NB4 (cell line): ENCODE measurements at regions not wholly inside any gene's neighbourhood (a gene's known extent, or its start where the extent isn't known, plus 50 kb on each side); places are given as distances from the start of the nearest gene placed in this dataset.

ENCODE experiments used
- DNase-seq: peaks from one replicate; pipeline ENCODE4 v3.0.0; 2010; ENCODE audit warnings: low read depth
- H3K4me3 ChIP-seq: one replicate; pipeline ENCODE4 v1.5.1; 2011; ENCODE audit warnings: mild to moderate bottlenecking, low read depth, low read length, moderate library complexity
- CTCF ChIP-seq: IDR thresholded peaks from one replicate; pipeline ENCODE4 v1.5.1; 2012; ENCODE audit warnings: low read depth, low read length
- MAX ChIP-seq: IDR thresholded peaks from 2 replicates; pipeline ENCODE4 v1.6.1; 2011; ENCODE audit warnings: low read depth, low read length
- MYC ChIP-seq: IDR thresholded peaks from 2 replicates; pipeline ENCODE4 v1.6.1; 2011; ENCODE audit warnings: low read depth, low read length
- POLR2A ChIP-seq: IDR thresholded peaks from 2 replicates; pipeline ENCODE4 v1.6.1; 2011; ENCODE audit warnings: mild to moderate bottlenecking; ENCODE audit not compliant: insufficient read length; ENCODE audit errors: extremely low read depth

- no peak for DNase-seq
- no peak overlapping the region for H3K4me3 ChIP-seq
- no peak for TF ChIP-seq POLR2A
- TF ChIP-seq CTCF: no peak
- TF ChIP-seq MAX: no peak
- no peak for TF ChIP-seq MYC
These were observed 57.0 kb upstream of the TMEM170B start for GRCh38 chr6:11480541-11480940.

GRCh38 chr6:11479296-11479695 lies 58.3 kb upstream of the TMEM170B start:
- no peak overlapping the region for H3K4me3 ChIP-seq
- no peak for DNase-seq
- TF ChIP-seq MAX (no peak), POLR2A (no peak), MYC (no peak), CTCF (no peak)

- no peak for DNase-seq
- H3K4me3 ChIP-seq: no peak overlapping the region
- TF ChIP-seq MAX (no peak), POLR2A (no peak), MYC (no peak), CTCF (no peak)
These were observed 59.0 kb upstream of the TMEM170B start for GRCh38 chr6:11478586-11478985.

- TF ChIP-seq MAX: no peak
- no peak for TF ChIP-seq MYC
- no peak for TF ChIP-seq CTCF
- no peak for TF ChIP-seq POLR2A
- DNase-seq: no peak
- no peak overlapping the region for H3K4me3 ChIP-seq
These were observed 62.5 kb upstream of the TMEM170B start for GRCh38 chr6:11475016-11475415.

- H3K4me3 ChIP-seq: no peak overlapping the region
- DNase-seq: no peak
- TF ChIP-seq CTCF: no peak
- no peak for TF ChIP-seq MYC
- TF ChIP-seq MAX: no peak
- no peak for TF ChIP-seq POLR2A
These were observed 64.4 kb upstream of the TMEM170B start for GRCh38 chr6:11473008-11473740.
